RPMI7951 (cell line): ENCODE measurements at regions not wholly inside any gene's neighbourhood (a gene's known extent, or its start where the extent isn't known, plus 50 kb on each side); places are given as distances from the start of the nearest gene placed in this dataset.
"Not testable (repeated sequence)": the region's sequence is repeated elsewhere in the genome, so short reads cannot be mapped to it uniquely, and the experiment has no call there.

Experiments
- DNase-seq: peaks from one replicate; pipeline ENCODE4 v3.0.0-alpha.2; 2012; ENCODE audit warnings: low read depth

- no peak for DNase-seq
These were observed 75.2 kb upstream of the SLC4A7 start for GRCh38 chr3:27559381-27559780.

GRCh38 chr3:27557411-27557810 is 73.2 kb upstream of the SLC4A7 start:
- no peak for DNase-seq

GRCh38 chr3:27556887-27557286 is 72.7 kb upstream of the SLC4A7 start:
- DNase-seq, result peak; percentile 31

- peak; percentile 65 for DNase-seq
These were observed 70.5 kb upstream of the SLC4A7 start for GRCh38 chr3:27554706-27555105.

- DNase-seq, result peak; percentile 31
These were observed 69.8 kb upstream of the SLC4A7 start for GRCh38 chr3:27553886-27554540.

- peak; percentile 90 for DNase-seq
These were observed 68.5 kb upstream of the SLC4A7 start for GRCh38 chr3:27552708-27553107.

GRCh38 chr3:27551413-27551812 is 67.2 kb upstream of the SLC4A7 start:
- not testable (repeated sequence) for DNase-seq

GRCh38 chr3:27545061-27545460 is 60.9 kb upstream of the SLC4A7 start:
- no peak for DNase-seq

- peak; percentile 57 for DNase-seq
These were observed 60.2 kb upstream of the SLC4A7 start for GRCh38 chr3:27544372-27544865.

- no peak for DNase-seq
These were observed 58.3 kb upstream of the SLC4A7 start for GRCh38 chr3:27542476-27542875.

GRCh38 chr3:27540231-27540630 is 56.0 kb upstream of the SLC4A7 start:
- no peak for DNase-seq

GRCh38 chr3:27536491-27536890 is 52.3 kb upstream of the SLC4A7 start:
- DNase-seq, result no peak

- peak; percentile 81 for DNase-seq
These were observed 51.7 kb upstream of the SLC4A7 start for GRCh38 chr3:27535809-27536392.

- DNase-seq, result peak; percentile 99
These were observed 49.8 kb upstream of the SLC4A7 start for GRCh38 chr3:27533718-27534573.
